Lower leg skin (tissue), 4 donors: ENCODE measurements at regions not wholly inside any gene's neighbourhood (a gene's known extent, or its start where the extent isn't known, plus 50 kb on each side); places are given as distances from the start of the nearest gene placed in this dataset.

Source experiments
- DNase-seq, 2 donors: peaks; one replicate each; pipeline ENCODE4 v3.0.0-alpha.2; 2019; ENCODE audit warnings: low spot score in 2 of 2
- H3K4me3 ChIP-seq: fragments of 200-600 bp; sonication (generic); 2 replicates; pipeline ENCODE4 v1.5.1; 2017; ENCODE audit warnings: mild to moderate bottlenecking, low read depth; ENCODE audit not compliant: poor library complexity, severe bottlenecking
- POLR2A ChIP-seq, 2 donors: fragments of 450-650 bp; IDR thresholded peaks; one replicate each; pipeline ENCODE4 v1.6.1; 2016 to 2017; ENCODE audit warnings: antibody characterized with exemption in 2 of 2, mild to moderate bottlenecking in 1 of 2, moderate library complexity in 1 of 2
- WGBS, 2 donors: methylation state at CpG; one replicate each; pipeline ENCODE4 v1.1.5; 2018; 5-methylcytosine and 5-hydroxymethylcytosine counted together
- intact Hi-C: fragments of 100-400 bp; cut with DNase I; formaldehyde crosslinking; loops from one replicate; pipeline ENCODE4 v1.15.0; 2023; ENCODE audit warnings: low total_unique reads
- TF ChIP-seq, protein P1 (sequence below), 3 donors: fragments of 450-650 bp; IDR thresholded peaks; one replicate each; pipeline ENCODE4 v1.5.1; 2016; ENCODE audit warnings: antibody characterized with exemption in 3 of 3, mild to moderate bottlenecking in 3 of 3, moderate library complexity in 2 of 3

DNA sequence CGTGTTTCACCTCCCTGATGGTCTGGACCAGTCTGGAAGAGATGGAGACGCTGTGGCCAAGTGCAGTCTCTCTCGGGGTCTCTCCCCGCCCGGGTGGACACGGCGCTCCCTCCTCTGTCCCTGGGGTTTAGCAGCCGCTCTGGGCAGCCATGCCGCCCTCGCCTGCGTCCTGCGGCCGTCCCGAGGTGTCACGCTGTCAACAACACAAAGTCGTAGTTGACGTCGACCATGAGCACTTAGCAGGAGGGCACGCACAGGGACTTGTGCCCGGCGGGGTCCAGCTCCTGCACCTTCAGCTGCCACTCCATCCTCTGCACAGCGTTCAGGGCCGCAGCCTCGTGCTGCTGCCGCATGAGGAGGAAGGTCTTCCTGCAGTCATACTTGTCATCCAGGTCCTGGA, 368.9 kb downstream of the CDH9 start:
- TF ChIP-seq POLR2A (IDR thresholded peaks at IDR 0.05), result no peak
- TF ChIP-seq, protein P1, sequence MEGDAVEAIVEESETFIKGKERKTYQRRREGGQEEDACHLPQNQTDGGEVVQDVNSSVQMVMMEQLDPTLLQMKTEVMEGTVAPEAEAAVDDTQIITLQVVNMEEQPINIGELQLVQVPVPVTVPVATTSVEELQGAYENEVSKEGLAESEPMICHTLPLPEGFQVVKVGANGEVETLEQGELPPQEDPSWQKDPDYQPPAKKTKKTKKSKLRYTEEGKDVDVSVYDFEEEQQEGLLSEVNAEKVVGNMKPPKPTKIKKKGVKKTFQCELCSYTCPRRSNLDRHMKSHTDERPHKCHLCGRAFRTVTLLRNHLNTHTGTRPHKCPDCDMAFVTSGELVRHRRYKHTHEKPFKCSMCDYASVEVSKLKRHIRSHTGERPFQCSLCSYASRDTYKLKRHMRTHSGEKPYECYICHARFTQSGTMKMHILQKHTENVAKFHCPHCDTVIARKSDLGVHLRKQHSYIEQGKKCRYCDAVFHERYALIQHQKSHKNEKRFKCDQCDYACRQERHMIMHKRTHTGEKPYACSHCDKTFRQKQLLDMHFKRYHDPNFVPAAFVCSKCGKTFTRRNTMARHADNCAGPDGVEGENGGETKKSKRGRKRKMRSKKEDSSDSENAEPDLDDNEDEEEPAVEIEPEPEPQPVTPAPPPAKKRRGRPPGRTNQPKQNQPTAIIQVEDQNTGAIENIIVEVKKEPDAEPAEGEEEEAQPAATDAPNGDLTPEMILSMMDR (IDR thresholded peaks at IDR 0.05), result no peak
- no peak for DNase-seq
- intact Hi-C loops, result no loop called here
- no peak overlapping the region for H3K4me3 ChIP-seq
- 90% methylated on average over 25 of the region's 25 CpGs for WGBS, 2 donors

DNA sequence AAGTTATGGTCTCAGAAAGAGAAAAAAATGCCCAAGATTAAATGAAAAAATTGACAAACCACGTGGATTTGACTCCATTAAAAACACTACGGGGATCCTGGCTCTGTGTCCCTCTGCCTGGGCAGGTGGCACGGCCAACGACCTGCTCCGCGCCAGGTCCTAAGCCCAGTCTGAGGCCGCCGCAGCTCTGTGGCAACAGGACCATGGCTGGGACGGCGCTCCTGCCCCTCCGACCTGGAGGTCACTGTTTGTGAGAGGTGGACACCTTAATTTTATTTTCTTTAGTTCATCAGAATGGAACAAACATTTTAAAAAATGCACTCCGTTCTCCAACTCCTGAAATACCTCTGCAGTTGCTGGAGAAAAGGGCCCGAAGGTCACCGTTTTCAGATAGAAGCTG, 369.4 kb downstream of the CDH9 start:
- no peak for DNase-seq
- H3K4me3 ChIP-seq, result no peak overlapping the region
- intact Hi-C loops, result no loop called here
- TF ChIP-seq, protein P1 (IDR thresholded peaks at IDR 0.05), result no peak
- no peak for TF ChIP-seq POLR2A (IDR thresholded peaks at IDR 0.05)
- WGBS, 2 donors, result 86 to 91% methylated on average over 14 of the region's 14 CpGs

DNA sequence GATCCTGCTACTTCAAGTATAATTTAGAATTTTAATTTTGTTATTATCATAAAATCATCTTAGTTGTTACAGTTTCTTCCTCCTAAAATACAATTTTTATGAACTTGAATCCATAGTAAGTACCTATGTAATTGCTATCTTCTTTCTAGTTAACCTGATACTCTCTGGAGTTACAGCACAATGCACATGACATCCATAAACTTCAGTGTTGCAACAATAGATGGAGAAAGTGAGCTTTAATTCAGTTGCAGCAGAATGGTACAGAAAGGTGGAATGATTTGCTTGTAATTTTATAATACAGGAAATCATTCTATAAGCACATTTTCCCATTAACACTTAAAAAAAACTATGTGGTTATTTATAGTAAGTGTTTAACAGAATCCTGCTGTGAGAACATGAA, 372.0 kb downstream of the CDH9 start:
- no peak for TF ChIP-seq POLR2A (IDR thresholded peaks at IDR 0.05)
- TF ChIP-seq, protein P1 (IDR thresholded peaks at IDR 0.05), result no peak
- DNase-seq, result no peak
- no peak overlapping the region for H3K4me3 ChIP-seq
- intact Hi-C loops, result no loop called here

DNA sequence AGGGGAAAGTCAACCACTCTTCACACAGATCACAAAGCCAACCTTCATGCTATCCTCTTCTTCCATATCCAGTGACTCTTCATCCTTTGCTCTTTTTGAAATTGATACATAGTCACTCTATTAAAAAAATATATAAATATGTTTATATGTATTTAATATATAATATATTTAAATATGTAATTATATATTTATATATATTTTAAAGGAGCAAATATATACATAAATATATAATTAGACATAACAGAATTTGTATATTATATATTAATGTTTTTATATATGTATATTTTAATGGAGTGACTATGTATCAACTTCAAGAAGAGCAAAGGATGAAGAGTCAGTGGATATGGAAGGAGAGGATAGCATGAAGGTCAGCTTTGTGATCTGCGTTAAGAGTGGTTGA, 374.9 kb downstream of the CDH9 start:
- WGBS, 2 donors, result 87 to 90% methylated on average over 1 of the region's 1 CpG
- DNase-seq, result no peak
- H3K4me3 ChIP-seq, result no peak overlapping the region
- TF ChIP-seq, protein P1 (IDR thresholded peaks at IDR 0.05), result no peak
- TF ChIP-seq POLR2A (IDR thresholded peaks at IDR 0.05), result no peak
- intact Hi-C loops, result no loop called here

DNA sequence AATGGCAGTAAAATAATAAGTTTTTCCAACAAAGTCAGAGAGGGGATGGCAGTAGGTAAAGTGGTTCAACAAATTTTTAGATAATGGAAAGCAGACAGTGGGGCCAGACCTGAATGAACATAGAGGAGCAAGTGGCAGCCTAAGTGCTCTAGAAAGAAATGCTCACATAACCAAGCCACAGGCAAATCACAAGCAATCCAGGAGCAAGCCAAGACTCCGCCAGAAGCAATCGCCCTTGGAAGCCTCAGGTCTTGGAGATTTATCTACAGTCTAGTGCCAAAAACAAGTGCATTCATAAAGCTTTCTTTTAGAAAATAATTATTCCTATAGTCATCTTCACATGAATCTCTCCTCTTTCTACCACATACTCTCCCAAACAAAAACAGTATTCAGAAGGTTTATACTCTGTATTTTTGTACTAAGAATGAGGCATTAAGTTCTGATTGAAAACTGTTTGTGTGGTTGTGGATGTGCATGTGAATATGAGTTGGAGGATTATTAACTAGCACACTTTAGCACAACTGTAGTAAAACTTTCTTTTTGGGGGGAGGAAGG, 375.5 kb downstream of the CDH9 start:
- TF ChIP-seq, protein P1 (IDR thresholded peaks at IDR 0.05), result no peak
- TF ChIP-seq POLR2A (IDR thresholded peaks at IDR 0.05), result no peak
- WGBS, 2 donors, result 48 to 50% methylated on average over 2 of the region's 2 CpGs
- no peak overlapping the region for H3K4me3 ChIP-seq
- intact Hi-C loops, result no loop called here
- no peak for DNase-seq

DNA sequence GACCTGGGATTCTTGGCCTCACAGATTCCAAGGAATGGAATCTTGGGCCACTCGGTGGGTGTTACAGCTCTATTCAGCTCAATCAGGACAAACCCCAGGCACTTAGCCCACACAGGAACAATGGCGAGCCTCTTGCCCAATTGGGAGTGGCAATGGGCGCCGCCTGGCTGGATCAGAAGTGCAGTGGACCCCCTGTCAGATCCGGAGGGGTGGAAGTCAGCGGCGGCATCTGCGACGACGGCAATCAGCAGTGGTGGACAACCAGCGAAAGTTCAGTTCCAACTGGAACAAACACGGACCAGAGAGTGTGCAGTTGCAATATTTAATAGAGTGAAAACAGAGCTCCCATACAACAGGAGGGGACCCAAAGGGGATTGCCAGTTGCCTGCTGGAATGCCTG, 378.3 kb downstream of the CDH9 start:
- intact Hi-C loops, result no loop called here
- no peak for DNase-seq
- 92 to 94% methylated on average over 12 of the region's 12 CpGs for WGBS, 2 donors
- H3K4me3 ChIP-seq, result no peak overlapping the region
- TF ChIP-seq, protein P1 (IDR thresholded peaks at IDR 0.05), result no peak
- no peak for TF ChIP-seq POLR2A (IDR thresholded peaks at IDR 0.05)
